Gastrocnemius medialis (tissue), 4 donors: ENCODE measurements at regions not wholly inside any gene's neighbourhood (a gene's known extent, or its start where the extent isn't known, plus 50 kb on each side); places are given as distances from the start of the nearest gene placed in this dataset.

Experiments used
- CTCF ChIP-seq, 5 experiments: fragments of 450-650 bp in 3 of 5; fragments of 200-600 bp in 2 of 5; sonication (generic) in 2 of 5; IDR thresholded peaks in 4 of 5; conservative IDR thresholded peaks in 1 of 5; 1 replicate in 4 of 5; 2 replicates in 1 of 5; pipeline ENCODE4 v1.5.1; 2016 to 2019; ENCODE audit warnings: antibody characterized with exemption in 5 of 5, mild to moderate bottlenecking in 3 of 5, moderate library complexity in 3 of 5
- POLR2A ChIP-seq, 2 donors: fragments of 450-650 bp; IDR thresholded peaks; one replicate each; pipeline ENCODE4 v1.6.1; 2017; ENCODE audit warnings: antibody characterized with exemption in 2 of 2, mild to moderate bottlenecking in 2 of 2, moderate library complexity in 2 of 2

- TF ChIP-seq POLR2A (IDR thresholded peaks at IDR 0.05) (no peak), CTCF (IDR thresholded peaks at IDR 0.05 in 4 of 5, conservative IDR thresholded peaks at IDR 0.05 in 1 of 5) (no peak)
Measured at GRCh38 chr17:13922885-13923284, 146.4 kb upstream of the COX10 start.
